Endometrium (tissue), 2 donors: ENCODE measurements at regions not wholly inside any gene's neighbourhood (a gene's known extent, or its start where the extent isn't known, plus 50 kb on each side); places are given as distances from the start of the nearest gene placed in this dataset.
"Not testable (repeated sequence)": the region's sequence is repeated elsewhere in the genome, so short reads cannot be mapped to it uniquely, and the experiment has no call there.

ENCODE experiments used
- FAIRE-seq: peaks from 2 replicates; lab custom pipeline; 2012; peaks lifted over from hg19 to GRCh38; lab: Jason Lieb, UNC
- donor health status: control.
- donor health status: control.

- FAIRE-seq = no peak
Measured at GRCh38 chr5:9728261-9728660, 98.1 kb upstream of the TAS2R1 start.

- no peak for FAIRE-seq
Measured at GRCh38 chr5:9726931-9727330, 96.8 kb upstream of the TAS2R1 start.

- FAIRE-seq = not testable (repeated sequence)
Measured at GRCh38 chr5:9725265-9725664, 95.1 kb upstream of the TAS2R1 start.

- no peak for FAIRE-seq
Measured at GRCh38 chr5:9724707-9725106, 94.6 kb upstream of the TAS2R1 start.

GRCh38 chr5:9722601-9723180 lies 92.5 kb upstream of the TAS2R1 start:
- FAIRE-seq = no peak

- no peak for FAIRE-seq
Measured at GRCh38 chr5:9721161-9721560, 91.0 kb upstream of the TAS2R1 start.

- no peak for FAIRE-seq
Measured at GRCh38 chr5:9720361-9720760, 90.2 kb upstream of the TAS2R1 start.

- no peak for FAIRE-seq
Measured at GRCh38 chr5:9716838-9717281, 86.7 kb upstream of the TAS2R1 start.

GRCh38 chr5:9715891-9716335 lies 85.8 kb upstream of the TAS2R1 start:
- FAIRE-seq = no peak

GRCh38 chr5:9713959-9714586 lies 83.9 kb upstream of the TAS2R1 start:
- FAIRE-seq = no peak

- no peak for FAIRE-seq
Measured at GRCh38 chr5:9713356-9713755, 83.2 kb upstream of the TAS2R1 start.

GRCh38 chr5:9712911-9713310 lies 82.8 kb upstream of the TAS2R1 start:
- no peak for FAIRE-seq

- no peak for FAIRE-seq
Measured at GRCh38 chr5:9712506-9712905, 82.4 kb upstream of the TAS2R1 start.

- no peak for FAIRE-seq
Measured at GRCh38 chr5:9710069-9710468, 79.9 kb upstream of the TAS2R1 start.

- FAIRE-seq = no peak
Measured at GRCh38 chr5:9707732-9708462, 77.7 kb upstream of the TAS2R1 start.

- FAIRE-seq = no peak
Measured at GRCh38 chr5:9699681-9700080, 69.5 kb upstream of the TAS2R1 start.

- no peak for FAIRE-seq
Measured at GRCh38 chr5:9698841-9699240, 68.7 kb upstream of the TAS2R1 start.

GRCh38 chr5:9698125-9698826 lies 68.1 kb upstream of the TAS2R1 start:
- FAIRE-seq = no peak

GRCh38 chr5:9692576-9692975 lies 62.4 kb upstream of the TAS2R1 start:
- FAIRE-seq = no peak

GRCh38 chr5:9691261-9691660 lies 61.1 kb upstream of the TAS2R1 start:
- no peak for FAIRE-seq

GRCh38 chr5:9690751-9691150 lies 60.6 kb upstream of the TAS2R1 start:
- FAIRE-seq = no peak

- FAIRE-seq = no peak
Measured at GRCh38 chr5:9686216-9686615, 56.1 kb upstream of the TAS2R1 start.

- no peak for FAIRE-seq
Measured at GRCh38 chr5:9681706-9682105, 51.6 kb upstream of the TAS2R1 start.
